GM12892 (cell line): ENCODE measurements at regions not wholly inside any gene's neighbourhood (a gene's known extent, or its start where the extent isn't known, plus 50 kb on each side); places are given as distances from the start of the nearest gene placed in this dataset.

ENCODE experiments used
- POLR2AphosphoS5 ChIP-seq: IDR thresholded peaks from 2 replicates; pipeline ENCODE4 v1.6.1; 2011; ENCODE audit warnings: low read depth, low read length, control low read depth
- TAF1 ChIP-seq: IDR thresholded peaks from 2 replicates; pipeline ENCODE4 v1.6.1; 2011; ENCODE audit warnings: low read depth, mild to moderate bottlenecking, control low read depth, low read length, borderline replicate concordance

DNA sequence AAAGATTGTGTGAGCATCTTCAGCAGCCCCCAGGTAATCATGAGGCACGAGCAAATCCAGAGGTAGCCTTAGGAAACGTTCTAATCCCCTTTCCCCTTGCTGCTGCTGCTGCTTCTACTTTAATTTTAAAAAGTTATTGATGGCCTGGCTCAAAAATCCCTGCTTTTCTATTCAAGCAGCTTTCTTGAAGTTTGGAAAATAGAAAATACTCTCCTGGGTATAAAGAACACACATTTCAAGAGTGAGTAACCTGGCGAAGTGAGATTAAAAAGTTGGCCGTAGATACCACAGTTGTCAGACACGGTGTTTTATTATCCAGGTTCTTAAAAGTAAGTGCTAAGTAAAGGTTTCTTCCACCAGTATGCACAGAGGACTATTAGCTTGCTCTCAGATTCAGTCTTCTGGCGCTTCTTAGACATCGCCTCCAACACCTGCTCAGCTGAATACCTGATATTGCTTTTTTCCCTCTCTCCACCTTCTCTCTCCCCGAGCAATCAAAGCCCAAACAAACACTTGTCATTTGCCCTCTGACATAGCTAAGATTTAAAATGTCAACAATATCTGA is 150.7 kb downstream of the EDN3 start:
- TF ChIP-seq POLR2AphosphoS5 (no peak), TAF1 (no peak)
